ENCODE measurements at regions not wholly inside any gene's neighbourhood (a gene's known extent, or its start where the extent isn't known, plus 50 kb on each side); places are given as distances from the start of the nearest gene placed in this dataset.

DNA sequence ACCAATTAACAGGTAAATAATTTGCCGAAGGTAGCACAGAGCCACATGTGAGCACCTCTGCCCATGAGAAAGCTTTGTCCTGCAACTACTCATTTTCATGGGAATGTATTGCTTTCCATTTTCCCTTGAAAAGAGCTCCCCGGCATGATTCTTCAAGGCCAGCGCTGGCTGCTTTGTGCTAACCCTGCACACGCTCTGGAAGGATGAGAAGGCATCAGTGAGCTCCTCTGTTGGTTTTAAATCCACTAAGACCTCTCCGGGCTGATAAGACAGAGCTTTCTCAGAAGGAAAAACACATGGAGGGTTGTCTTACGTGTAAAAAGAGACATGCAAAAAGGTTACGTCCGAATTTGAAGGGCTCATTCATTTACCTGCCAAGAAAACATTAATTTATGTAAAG lies 553.9 kb upstream of the MKI67 start:
- TF ChIP-seq POLR2A (IDR thresholded peaks at IDR 0.05) = no peak
- TF ChIP-seq, protein P1, sequence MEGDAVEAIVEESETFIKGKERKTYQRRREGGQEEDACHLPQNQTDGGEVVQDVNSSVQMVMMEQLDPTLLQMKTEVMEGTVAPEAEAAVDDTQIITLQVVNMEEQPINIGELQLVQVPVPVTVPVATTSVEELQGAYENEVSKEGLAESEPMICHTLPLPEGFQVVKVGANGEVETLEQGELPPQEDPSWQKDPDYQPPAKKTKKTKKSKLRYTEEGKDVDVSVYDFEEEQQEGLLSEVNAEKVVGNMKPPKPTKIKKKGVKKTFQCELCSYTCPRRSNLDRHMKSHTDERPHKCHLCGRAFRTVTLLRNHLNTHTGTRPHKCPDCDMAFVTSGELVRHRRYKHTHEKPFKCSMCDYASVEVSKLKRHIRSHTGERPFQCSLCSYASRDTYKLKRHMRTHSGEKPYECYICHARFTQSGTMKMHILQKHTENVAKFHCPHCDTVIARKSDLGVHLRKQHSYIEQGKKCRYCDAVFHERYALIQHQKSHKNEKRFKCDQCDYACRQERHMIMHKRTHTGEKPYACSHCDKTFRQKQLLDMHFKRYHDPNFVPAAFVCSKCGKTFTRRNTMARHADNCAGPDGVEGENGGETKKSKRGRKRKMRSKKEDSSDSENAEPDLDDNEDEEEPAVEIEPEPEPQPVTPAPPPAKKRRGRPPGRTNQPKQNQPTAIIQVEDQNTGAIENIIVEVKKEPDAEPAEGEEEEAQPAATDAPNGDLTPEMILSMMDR (IDR thresholded peaks at IDR 0.05) = no peak

Measured in lower leg skin (tissue), 3 donors.